NCI-H446 treated with DMSO at 0.1 percent for 48 hours (cell line): ENCODE measurements at regions not wholly inside any gene's neighbourhood (a gene's known extent, or its start where the extent isn't known, plus 50 kb on each side); places are given as distances from the start of the nearest gene placed in this dataset.
A peak's percentile ranks its signal among the peaks of the same experiment; 100 is the strongest.
"Not testable (repeated sequence)": the region's sequence is repeated elsewhere in the genome, so short reads cannot be mapped to it uniquely, and the experiment has no call there.

ENCODE experiments used
- DNase-seq: peaks from one replicate; lab custom pipeline; 2025; lab: John Stamatoyannopoulos, UW

- no peak for DNase-seq
Measured at GRCh38 chr5:57948091-57948490, 465.5 kb upstream of the ACTBL2 start.

GRCh38 chr5:57947181-57947580 is 464.6 kb upstream of the ACTBL2 start:
- DNase-seq, result peak; percentile 34

GRCh38 chr5:57940879-57941278 is 458.3 kb upstream of the ACTBL2 start:
- DNase-seq, result no peak

GRCh38 chr5:57940236-57940635 is 457.6 kb upstream of the ACTBL2 start:
- no peak for DNase-seq

GRCh38 chr5:57939771-57940170 is 457.2 kb upstream of the ACTBL2 start:
- no peak for DNase-seq

GRCh38 chr5:57939335-57939734 is 456.7 kb upstream of the ACTBL2 start:
- DNase-seq, result no peak

GRCh38 chr5:57938174-57938557 is 455.6 kb upstream of the ACTBL2 start:
- DNase-seq, result no peak

GRCh38 chr5:57937501-57938173 is 455.0 kb upstream of the ACTBL2 start:
- DNase-seq, result peak; percentile 11

GRCh38 chr5:57937025-57937424 is 454.4 kb upstream of the ACTBL2 start:
- no peak for DNase-seq

- DNase-seq, result no peak
Measured at GRCh38 chr5:57932761-57933160, 450.1 kb upstream of the ACTBL2 start.

GRCh38 chr5:57931807-57932206 is 449.2 kb upstream of the ACTBL2 start:
- DNase-seq, result no peak

- DNase-seq, result no peak
Measured at GRCh38 chr5:57931352-57931751, 448.7 kb upstream of the ACTBL2 start.

GRCh38 chr5:57929271-57929670 is 446.7 kb upstream of the ACTBL2 start:
- DNase-seq, result no peak

GRCh38 chr5:57923094-57923493 is 440.5 kb upstream of the ACTBL2 start:
- not testable (repeated sequence) for DNase-seq

- no peak for DNase-seq
Measured at GRCh38 chr5:57917004-57917403, 434.4 kb upstream of the ACTBL2 start.

GRCh38 chr5:57915536-57915935 is 432.9 kb upstream of the ACTBL2 start:
- DNase-seq, result no peak

GRCh38 chr5:57911438-57911837 is 428.8 kb upstream of the ACTBL2 start:
- DNase-seq, result no peak

- no peak for DNase-seq
Measured at GRCh38 chr5:57906671-57907070, 424.1 kb upstream of the ACTBL2 start.

- DNase-seq, result no peak
Measured at GRCh38 chr5:57903458-57903857, 420.8 kb upstream of the ACTBL2 start.

GRCh38 chr5:57902095-57902494 is 419.5 kb upstream of the ACTBL2 start:
- no peak for DNase-seq

- no peak for DNase-seq
Measured at GRCh38 chr5:57900381-57900944, 417.9 kb upstream of the ACTBL2 start.

- no peak for DNase-seq
Measured at GRCh38 chr5:57896576-57896975, 414.0 kb upstream of the ACTBL2 start.

- DNase-seq, result no peak
Measured at GRCh38 chr5:57895766-57896165, 413.2 kb upstream of the ACTBL2 start.

GRCh38 chr5:57893926-57894325 is 411.3 kb upstream of the ACTBL2 start:
- no peak for DNase-seq
